Osteocyte (in vitro differentiated cells): ENCODE measurements at regions not wholly inside any gene's neighbourhood (a gene's known extent, or its start where the extent isn't known, plus 50 kb on each side); places are given as distances from the start of the nearest gene placed in this dataset.

Source experiments
- DNase-seq: peaks from one replicate; pipeline ENCODE4 v3.0.0; 2021; ENCODE audit warnings: mixed read lengths; ENCODE audit not compliant: unreplicated experiment; ENCODE audit errors: extremely low spot score
- H3K27ac Mint-ChIP-seq: one replicate; pipeline ENCODE4 v1.8.0; 2021; ENCODE audit warnings: mild to moderate bottlenecking, mixed read lengths; ENCODE audit not compliant: unreplicated experiment
- H3K27me3 Mint-ChIP-seq: one replicate; pipeline ENCODE4 v1.8.0; 2021; ENCODE audit warnings: mixed read lengths; ENCODE audit not compliant: unreplicated experiment
- H3K36me3 Mint-ChIP-seq: one replicate; pipeline ENCODE4 v1.8.0; 2021; ENCODE audit warnings: mixed read lengths; ENCODE audit not compliant: unreplicated experiment
- H3K4me1 Mint-ChIP-seq: one replicate; pipeline ENCODE4 v1.8.0; 2021; ENCODE audit warnings: mixed read lengths; ENCODE audit not compliant: unreplicated experiment
- H3K4me3 Mint-ChIP-seq: one replicate; pipeline ENCODE4 v1.8.0; 2021; ENCODE audit warnings: mild to moderate bottlenecking, moderate library complexity, mixed read lengths; ENCODE audit not compliant: unreplicated experiment
- H3K9me3 Mint-ChIP-seq: one replicate; pipeline ENCODE4 v1.8.0; 2021; ENCODE audit warnings: mixed read lengths; ENCODE audit not compliant: unreplicated experiment
- TF ChIP-seq, protein P1 (sequence below): fragments of 200-600 bp; sonication (generic); IDR thresholded peaks from 2 replicates; pipeline ENCODE4 v1.5.0; 2021; ENCODE audit warnings: antibody characterized with exemption, mild to moderate bottlenecking, moderate library complexity

GRCh38 chrX:81378560-81378959 lies 176.7 kb downstream of the SH3BGRL start:
- no peaks in the 10 kb centered on the region for H3K4me1 Mint-ChIP-seq
- no peak overlapping the region for H3K4me3 Mint-ChIP-seq
- no peak for DNase-seq
- TF ChIP-seq, protein P1, sequence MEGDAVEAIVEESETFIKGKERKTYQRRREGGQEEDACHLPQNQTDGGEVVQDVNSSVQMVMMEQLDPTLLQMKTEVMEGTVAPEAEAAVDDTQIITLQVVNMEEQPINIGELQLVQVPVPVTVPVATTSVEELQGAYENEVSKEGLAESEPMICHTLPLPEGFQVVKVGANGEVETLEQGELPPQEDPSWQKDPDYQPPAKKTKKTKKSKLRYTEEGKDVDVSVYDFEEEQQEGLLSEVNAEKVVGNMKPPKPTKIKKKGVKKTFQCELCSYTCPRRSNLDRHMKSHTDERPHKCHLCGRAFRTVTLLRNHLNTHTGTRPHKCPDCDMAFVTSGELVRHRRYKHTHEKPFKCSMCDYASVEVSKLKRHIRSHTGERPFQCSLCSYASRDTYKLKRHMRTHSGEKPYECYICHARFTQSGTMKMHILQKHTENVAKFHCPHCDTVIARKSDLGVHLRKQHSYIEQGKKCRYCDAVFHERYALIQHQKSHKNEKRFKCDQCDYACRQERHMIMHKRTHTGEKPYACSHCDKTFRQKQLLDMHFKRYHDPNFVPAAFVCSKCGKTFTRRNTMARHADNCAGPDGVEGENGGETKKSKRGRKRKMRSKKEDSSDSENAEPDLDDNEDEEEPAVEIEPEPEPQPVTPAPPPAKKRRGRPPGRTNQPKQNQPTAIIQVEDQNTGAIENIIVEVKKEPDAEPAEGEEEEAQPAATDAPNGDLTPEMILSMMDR, result no peak
- no peaks in the 10 kb centered on the region for H3K27me3 Mint-ChIP-seq
- H3K9me3 Mint-ChIP-seq, result no peaks in the 10 kb centered on the region
- H3K36me3 Mint-ChIP-seq, result no peaks in the 10 kb centered on the region
- no peak overlapping the region for H3K27ac Mint-ChIP-seq

- TF ChIP-seq, protein P1, result no peak
- no peak for DNase-seq
- Mint-ChIP-seq H3K27me3 (no peaks in the 10 kb centered on the region), H3K36me3 (no peaks in the 10 kb centered on the region), H3K4me1 (no peaks in the 10 kb centered on the region), H3K27ac (no peak overlapping the region), H3K9me3 (peaks cover 19% of the 10 kb centered on the region), H3K4me3 (no peak overlapping the region)
Measured at GRCh38 chrX:81390237-81390636, 188.3 kb downstream of the SH3BGRL start.

- TF ChIP-seq, protein P1, result no peak
- DNase-seq, result no peak
- peaks cover 12% of the 10 kb centered on the region for H3K9me3 Mint-ChIP-seq
- no peaks in the 10 kb centered on the region for H3K27me3 Mint-ChIP-seq
- H3K4me3 Mint-ChIP-seq, result no peak overlapping the region
- H3K4me1 Mint-ChIP-seq, result no peaks in the 10 kb centered on the region
- H3K36me3 Mint-ChIP-seq, result no peaks in the 10 kb centered on the region
- H3K27ac Mint-ChIP-seq, result no peak overlapping the region
Measured at GRCh38 chrX:81392396-81392795, 190.5 kb downstream of the SH3BGRL start.

GRCh38 chrX:81405781-81406180 lies 203.9 kb downstream of the SH3BGRL start:
- Mint-ChIP-seq H3K4me1 (no peaks in the 10 kb centered on the region), H3K4me3 (no peak overlapping the region), H3K27me3 (no peaks in the 10 kb centered on the region), H3K27ac (no peak overlapping the region), H3K36me3 (no peaks in the 10 kb centered on the region), H3K9me3 (peaks cover 3% of the 10 kb centered on the region)
- TF ChIP-seq, protein P1, result no peak
- DNase-seq, result no peak

- H3K4me1 Mint-ChIP-seq, result no peaks in the 10 kb centered on the region
- H3K9me3 Mint-ChIP-seq, result no peaks in the 10 kb centered on the region
- H3K27me3 Mint-ChIP-seq, result no peaks in the 10 kb centered on the region
- no peak overlapping the region for H3K4me3 Mint-ChIP-seq
- DNase-seq, result no peak
- TF ChIP-seq, protein P1, result no peak
- H3K36me3 Mint-ChIP-seq, result no peaks in the 10 kb centered on the region
- H3K27ac Mint-ChIP-seq, result no peak overlapping the region
Measured at GRCh38 chrX:81411517-81411916, 209.6 kb downstream of the SH3BGRL start.
